Stimulated activated effector memory CD8-positive, alpha-beta T cell treated with anti-CD3 and anti-CD28 coated beads, Interleukin-12 subunit alpha, Interleukin-12 subunit beta, amount 100 ng/mL, for 72 hours (primary cell): ENCODE measurements at regions not wholly inside any gene's neighbourhood (a gene's known extent, or its start where the extent isn't known, plus 50 kb on each side); places are given as distances from the start of the nearest gene placed in this dataset.

Experiments
- ATAC-seq: fragments of 150-1000 bp; cut with Tn5 transposase; 2 replicates; pipeline ENCODE4 v1.10.0; 2021
- DNase-seq, 2 donors: peaks; one replicate each; pipeline ENCODE4 v3.0.0; 2021 to 2022; ENCODE audit warnings: low spot score in 2 of 2
- H3K27ac Mint-ChIP-seq: one replicate; pipeline ENCODE4 v1.8.0; 2022; ENCODE audit warnings: mild to moderate bottlenecking, mixed read lengths
- H3K36me3 Mint-ChIP-seq: one replicate; pipeline ENCODE4 v1.8.0; 2022; ENCODE audit warnings: mild to moderate bottlenecking, mixed read lengths
- H3K4me1 Mint-ChIP-seq: one replicate; pipeline ENCODE4 v1.8.0; 2022; ENCODE audit warnings: mixed read lengths
- H3K4me3 Mint-ChIP-seq: one replicate; pipeline ENCODE4 v1.8.0; 2022; ENCODE audit warnings: mild to moderate bottlenecking, mixed read lengths
- H3K9me3 Mint-ChIP-seq: one replicate; pipeline ENCODE4 v1.8.0; 2022; ENCODE audit warnings: mixed read lengths

DNA sequence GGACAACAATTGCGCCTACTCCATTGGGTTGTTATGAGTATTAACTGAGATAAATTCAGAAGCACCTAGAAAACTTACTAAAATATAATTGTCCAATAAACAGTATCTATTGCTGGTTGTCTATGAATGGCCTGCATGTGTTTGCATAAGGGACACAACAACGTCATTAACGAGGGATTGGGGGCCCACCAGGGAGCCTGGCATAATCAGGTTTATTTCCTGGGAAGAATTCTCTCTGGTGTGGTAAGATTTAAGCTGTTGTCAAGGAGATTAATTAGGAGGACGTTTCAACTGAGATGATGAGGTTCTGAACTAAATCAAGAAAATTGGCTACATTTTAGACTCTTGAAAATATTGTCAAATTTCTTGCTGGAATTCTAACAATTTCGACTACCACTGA lies 176.1 kb upstream of the CDIN1 start:
- H3K4me3 Mint-ChIP-seq = no peak overlapping the region

DNA sequence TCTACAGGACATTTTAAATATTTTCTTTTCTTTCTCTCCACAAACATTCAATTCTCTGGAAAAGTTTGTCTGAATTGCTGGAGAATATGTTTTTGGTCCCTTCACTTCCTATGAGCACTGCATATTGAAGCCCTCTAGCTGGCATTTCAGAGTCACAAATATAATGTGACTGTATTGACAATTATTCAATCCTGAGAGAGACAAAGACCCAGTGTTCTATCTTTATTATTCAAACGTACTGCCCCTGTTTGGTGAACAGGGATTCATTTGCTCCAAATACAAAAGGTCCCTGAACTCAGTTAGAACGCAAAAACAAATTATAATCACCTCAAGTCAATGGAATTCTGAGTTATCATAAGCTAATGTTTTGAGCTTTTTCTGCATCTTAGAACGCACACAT lies 173.1 kb upstream of the CDIN1 start:
- DNase-seq = no peak
- H3K27ac Mint-ChIP-seq = no peak overlapping the region
- H3K9me3 Mint-ChIP-seq = no peaks in the 10 kb centered on the region
- H3K4me1 Mint-ChIP-seq = no peaks in the 10 kb centered on the region
- ATAC-seq = no peak
- no peaks in the 10 kb centered on the region for H3K36me3 Mint-ChIP-seq
- H3K4me3 Mint-ChIP-seq = no peak overlapping the region

More for the DNA sequence above, 176.1 kb upstream of the CDIN1 start:
- H3K9me3 Mint-ChIP-seq = no peaks in the 10 kb centered on the region
- H3K36me3 Mint-ChIP-seq = no peaks in the 10 kb centered on the region
- no peak overlapping the region for H3K27ac Mint-ChIP-seq
- no peak for ATAC-seq
- H3K4me1 Mint-ChIP-seq = no peaks in the 10 kb centered on the region
- DNase-seq = no peak

DNA sequence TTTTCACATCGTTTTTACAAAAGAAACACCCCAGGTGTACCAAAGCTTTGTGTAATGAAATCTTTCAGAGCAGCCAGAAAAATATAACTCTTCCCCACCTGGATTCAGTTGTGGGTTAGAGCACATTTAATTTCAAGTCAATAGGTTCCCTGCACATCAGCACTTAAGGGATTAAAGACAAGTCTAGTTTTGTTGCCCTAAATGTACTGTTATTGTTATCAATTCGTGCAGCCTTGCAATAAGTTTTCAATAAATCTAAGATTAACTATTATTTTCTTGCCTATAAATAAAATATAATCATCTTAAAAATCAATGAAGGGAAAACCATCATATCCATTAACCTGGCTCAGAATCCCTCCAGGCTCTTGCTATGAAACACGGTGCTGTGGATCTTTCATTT lies 172.5 kb upstream of the CDIN1 start:
- Mint-ChIP-seq H3K36me3 (no peaks in the 10 kb centered on the region), H3K4me1 (no peaks in the 10 kb centered on the region), H3K4me3 (no peak overlapping the region), H3K27ac (no peak overlapping the region), H3K9me3 (no peaks in the 10 kb centered on the region)
- ATAC-seq (no peak), DNase-seq (no peak)

DNA sequence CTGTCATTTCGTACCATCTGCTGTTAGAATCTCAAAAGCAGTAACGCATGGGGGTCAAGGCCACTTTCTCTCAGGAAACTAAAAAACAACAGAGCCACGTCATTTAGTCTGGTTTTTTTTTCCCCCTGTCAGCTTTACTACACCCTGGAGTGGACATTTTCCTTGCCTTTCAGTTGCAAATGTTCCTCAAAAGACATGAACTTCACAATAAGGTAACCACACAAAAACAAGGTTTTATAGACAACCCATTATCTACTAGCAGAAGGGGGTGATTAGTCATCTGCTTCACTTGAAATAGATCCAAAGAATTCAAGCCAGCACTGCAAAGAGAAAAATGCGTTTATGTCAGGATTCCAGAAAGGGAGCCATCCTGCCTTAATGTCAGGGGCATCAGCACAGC lies 171.8 kb upstream of the CDIN1 start:
- Mint-ChIP-seq H3K9me3 (no peaks in the 10 kb centered on the region), H3K27ac (no peak overlapping the region), H3K4me3 (no peak overlapping the region), H3K4me1 (no peaks in the 10 kb centered on the region), H3K36me3 (no peaks in the 10 kb centered on the region)
- DNase-seq (no peak), ATAC-seq (no peak)

DNA sequence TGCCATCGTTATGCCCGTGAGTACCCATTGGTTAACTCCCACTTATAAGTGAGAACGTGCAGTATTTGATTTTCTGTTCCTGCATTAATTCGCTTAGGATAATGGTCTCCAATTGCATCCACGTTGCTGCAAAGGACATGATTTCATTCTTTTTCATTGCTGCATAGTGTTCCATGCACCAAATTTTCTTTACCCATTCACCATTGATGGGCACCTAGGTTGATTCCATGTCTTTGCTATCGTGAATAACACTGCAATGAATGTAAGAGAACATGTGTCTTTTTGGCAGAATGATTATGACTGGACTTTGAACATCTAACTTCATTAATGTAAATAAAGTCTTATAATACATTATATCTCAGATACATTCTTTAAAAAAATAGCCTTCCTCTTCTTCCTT lies 169.6 kb upstream of the CDIN1 start:
- DNase-seq (no peak), ATAC-seq (no peak)
- no peaks in the 10 kb centered on the region for H3K4me1 Mint-ChIP-seq
- no peaks in the 10 kb centered on the region for H3K9me3 Mint-ChIP-seq
- H3K36me3 Mint-ChIP-seq = no peaks in the 10 kb centered on the region
- no peak overlapping the region for H3K27ac Mint-ChIP-seq
- no peak overlapping the region for H3K4me3 Mint-ChIP-seq

DNA sequence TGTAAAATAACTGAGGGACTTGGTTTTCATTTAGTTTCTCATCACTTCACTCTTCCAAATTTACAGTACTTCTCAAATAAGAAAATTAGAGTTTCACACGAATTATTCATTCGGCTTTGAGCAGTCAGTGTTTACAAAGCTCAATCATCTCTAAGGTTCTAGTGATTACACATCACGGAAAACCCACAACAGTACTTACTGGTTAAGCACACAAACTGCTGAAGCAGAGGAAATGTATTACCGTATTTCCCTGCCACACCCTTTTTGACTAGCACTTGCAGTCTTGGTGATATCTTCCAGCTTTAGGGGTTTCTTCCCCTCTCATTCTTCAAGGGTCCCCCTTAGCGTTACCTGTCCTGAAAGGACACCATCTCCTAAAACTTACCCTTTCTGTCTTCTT lies 164.8 kb upstream of the CDIN1 start:
- no peak for ATAC-seq
- Mint-ChIP-seq H3K9me3 (peaks cover 2% of the 10 kb centered on the region), H3K4me1 (no peaks in the 10 kb centered on the region), H3K36me3 (no peaks in the 10 kb centered on the region), H3K27ac (no peak overlapping the region), H3K4me3 (no peak overlapping the region)
- DNase-seq = no peak

DNA sequence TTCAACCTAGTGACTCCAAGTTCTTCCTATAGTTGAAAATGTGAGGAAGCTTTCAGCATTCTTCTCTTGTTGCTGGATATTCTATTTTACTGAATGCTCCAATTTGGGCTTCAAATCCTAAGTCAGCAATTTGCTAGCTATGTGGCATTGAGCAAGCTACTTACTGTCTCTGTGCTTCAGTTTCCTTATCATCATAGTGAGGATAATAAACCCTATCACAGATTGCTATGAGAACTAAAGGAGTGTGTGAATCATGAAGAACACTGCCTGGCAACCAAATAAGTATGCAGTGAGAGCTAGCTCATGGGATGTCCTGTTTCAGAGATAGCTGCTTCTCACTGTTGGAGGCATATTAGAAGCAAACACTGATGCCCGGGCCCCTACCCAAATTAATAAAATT lies 163.8 kb upstream of the CDIN1 start:
- H3K36me3 Mint-ChIP-seq = no peaks in the 10 kb centered on the region
- H3K4me1 Mint-ChIP-seq = no peaks in the 10 kb centered on the region
- DNase-seq = no peak
- no peak overlapping the region for H3K4me3 Mint-ChIP-seq
- ATAC-seq = no peak
- peaks cover 2% of the 10 kb centered on the region for H3K9me3 Mint-ChIP-seq
- no peak overlapping the region for H3K27ac Mint-ChIP-seq

DNA sequence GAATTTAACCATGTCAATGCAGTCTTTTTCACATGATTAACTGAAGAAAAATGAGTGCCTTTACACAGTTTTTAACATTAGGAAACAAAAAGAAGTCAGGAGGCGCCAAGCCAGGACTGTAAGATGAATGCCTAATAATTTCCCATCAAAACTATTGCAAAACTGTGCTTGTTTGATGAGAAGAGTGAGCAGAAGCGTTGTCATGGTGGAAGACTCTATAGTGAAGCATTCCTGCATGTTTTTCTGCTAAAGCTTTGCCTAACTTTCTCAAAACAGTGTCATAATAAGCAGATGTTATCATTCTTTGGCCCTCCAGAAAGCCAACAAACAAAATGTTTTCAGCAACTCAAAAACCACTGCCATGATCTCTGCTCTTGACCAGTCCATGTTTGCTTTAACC lies 156.8 kb upstream of the CDIN1 start:
- Mint-ChIP-seq H3K9me3 (peaks cover 2% of the 10 kb centered on the region), H3K4me3 (no peak overlapping the region), H3K27ac (no peak overlapping the region), H3K36me3 (no peaks in the 10 kb centered on the region), H3K4me1 (no peaks in the 10 kb centered on the region)
- no peak for DNase-seq
- no peak for ATAC-seq

DNA sequence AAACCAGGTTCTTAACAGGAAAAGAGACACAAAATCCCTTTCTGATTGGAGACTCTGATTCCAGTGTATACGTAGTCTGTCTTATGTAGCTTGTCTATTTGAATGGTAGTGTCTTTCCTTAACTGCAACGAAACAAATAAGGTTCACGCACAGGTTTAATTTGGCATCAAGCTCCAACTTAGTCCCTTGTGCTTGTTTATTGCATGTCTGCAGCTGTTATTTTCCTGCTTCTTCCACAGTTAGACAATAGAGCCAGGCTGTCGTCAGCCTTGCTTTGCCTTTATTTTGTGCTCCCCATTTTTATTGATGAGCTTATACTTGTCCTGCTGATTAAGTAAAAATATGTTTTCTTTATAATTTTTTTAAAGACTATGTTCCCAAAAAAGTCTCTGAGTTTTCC lies 152.7 kb upstream of the CDIN1 start:
- DNase-seq = no peak
- Mint-ChIP-seq H3K27ac (no peak overlapping the region), H3K36me3 (no peaks in the 10 kb centered on the region), H3K4me1 (no peaks in the 10 kb centered on the region), H3K9me3 (no peaks in the 10 kb centered on the region), H3K4me3 (no peak overlapping the region)
- ATAC-seq = no peak

DNA sequence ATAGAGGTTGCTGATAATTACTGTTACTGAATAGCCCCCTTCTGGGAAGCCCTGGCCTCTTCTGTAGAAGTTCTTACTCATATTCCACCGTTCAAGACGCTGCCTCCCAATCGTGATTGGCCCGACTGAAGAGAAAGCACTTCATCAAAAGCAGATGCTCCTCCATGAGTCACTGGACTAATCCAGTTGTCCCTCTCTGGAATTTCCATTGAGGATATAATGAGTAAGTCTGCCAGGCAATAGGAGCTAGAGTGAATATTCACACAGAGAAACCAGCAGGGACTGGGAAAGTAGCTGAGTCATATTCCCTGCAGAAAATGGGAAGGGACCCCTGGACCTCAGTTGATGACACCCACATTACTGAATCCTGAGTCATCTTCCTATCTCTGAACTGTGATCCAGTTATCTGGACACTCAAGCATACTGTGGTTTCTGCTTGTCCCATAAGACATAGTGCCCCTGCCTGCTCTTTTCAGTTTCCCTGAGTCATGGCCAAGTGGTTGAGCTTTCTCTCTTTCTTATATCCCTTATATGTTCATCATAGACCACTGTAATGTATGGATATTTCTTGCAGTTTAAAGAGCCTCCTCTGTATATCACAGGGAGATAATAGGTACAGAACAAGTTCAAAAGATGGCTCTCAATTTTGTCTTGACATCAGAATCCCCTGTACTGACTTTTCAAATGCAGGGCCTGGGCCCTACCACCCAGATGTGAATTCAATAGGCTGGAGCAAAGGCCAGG lies 151.2 kb upstream of the CDIN1 start:
- DNase-seq (no peak), ATAC-seq (no peak)
- Mint-ChIP-seq H3K9me3 (no peaks in the 10 kb centered on the region), H3K36me3 (no peaks in the 10 kb centered on the region), H3K4me3 (no peak overlapping the region), H3K27ac (no peak overlapping the region), H3K4me1 (no peaks in the 10 kb centered on the region)

DNA sequence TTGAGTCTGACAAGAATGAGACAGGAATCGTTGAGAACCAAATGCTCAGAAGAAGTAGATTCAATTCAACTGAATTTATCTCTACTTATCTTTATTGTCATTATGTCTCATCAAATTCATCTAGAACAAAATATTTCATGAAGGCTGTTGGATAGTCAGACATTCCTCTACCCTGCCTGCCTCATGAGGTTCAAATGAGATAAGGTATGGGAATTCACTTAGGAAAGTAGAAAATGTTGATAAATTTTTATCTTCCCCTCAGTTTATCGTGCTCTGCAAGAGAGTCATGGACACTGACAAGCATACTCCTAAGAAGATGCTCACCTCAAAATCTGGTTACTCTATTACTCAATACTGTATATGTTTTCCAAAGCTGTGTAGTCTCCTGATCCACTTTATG lies 149.7 kb upstream of the CDIN1 start:
- Mint-ChIP-seq H3K4me1 (no peaks in the 10 kb centered on the region), H3K36me3 (no peaks in the 10 kb centered on the region), H3K4me3 (no peak overlapping the region), H3K27ac (no peak overlapping the region), H3K9me3 (no peaks in the 10 kb centered on the region)
- ATAC-seq (no peak), DNase-seq (no peak)

DNA sequence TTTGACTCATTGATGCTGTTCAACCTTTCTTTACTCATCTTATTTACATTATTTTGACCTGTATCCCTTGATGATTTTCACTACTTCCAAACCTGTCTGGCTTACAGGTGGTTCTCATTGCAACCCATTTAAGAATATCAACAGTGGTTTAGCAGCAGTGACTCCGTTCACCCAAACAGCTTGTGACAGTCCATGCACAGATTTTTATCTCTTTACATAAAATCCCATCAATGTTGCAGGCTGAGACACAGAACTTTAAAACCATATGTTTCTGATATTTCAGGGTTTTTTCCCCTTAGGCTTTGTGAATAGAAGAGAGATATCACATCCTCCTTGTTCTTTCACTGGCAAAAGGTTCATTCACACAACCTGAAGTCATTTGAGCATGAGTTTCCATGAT lies 149.1 kb upstream of the CDIN1 start:
- no peak for ATAC-seq
- no peak for DNase-seq
- Mint-ChIP-seq H3K27ac (no peak overlapping the region), H3K36me3 (no peaks in the 10 kb centered on the region), H3K4me1 (no peaks in the 10 kb centered on the region), H3K4me3 (no peak overlapping the region), H3K9me3 (no peaks in the 10 kb centered on the region)

DNA sequence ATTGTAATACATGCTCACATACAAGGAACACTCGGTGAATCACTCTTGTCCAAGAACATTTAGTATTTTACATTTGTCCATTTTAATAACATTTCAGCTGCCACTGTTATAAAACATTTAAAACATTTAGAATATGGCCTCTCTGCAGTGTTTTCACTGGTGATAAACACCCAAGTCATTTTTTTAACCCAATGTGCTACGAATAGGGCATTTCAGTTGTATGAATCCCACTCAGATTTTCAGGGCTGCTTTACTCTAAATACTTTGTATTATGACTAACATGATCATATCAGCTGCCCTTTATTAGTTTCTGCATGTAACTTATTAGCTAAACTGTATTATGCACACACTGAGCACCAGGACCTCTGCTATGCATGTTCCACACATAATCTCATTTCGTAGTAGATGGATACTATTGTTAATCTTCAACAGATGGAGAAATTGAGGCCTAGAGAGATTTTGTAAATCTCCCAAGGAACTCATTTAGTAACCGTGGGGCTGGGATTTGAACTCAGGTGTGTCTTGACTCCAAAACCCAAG lies 148.6 kb upstream of the CDIN1 start:
- Mint-ChIP-seq H3K36me3 (no peaks in the 10 kb centered on the region), H3K4me1 (no peaks in the 10 kb centered on the region), H3K9me3 (no peaks in the 10 kb centered on the region), H3K27ac (no peak overlapping the region), H3K4me3 (no peak overlapping the region)
- ATAC-seq = no peak
- no peak for DNase-seq

DNA sequence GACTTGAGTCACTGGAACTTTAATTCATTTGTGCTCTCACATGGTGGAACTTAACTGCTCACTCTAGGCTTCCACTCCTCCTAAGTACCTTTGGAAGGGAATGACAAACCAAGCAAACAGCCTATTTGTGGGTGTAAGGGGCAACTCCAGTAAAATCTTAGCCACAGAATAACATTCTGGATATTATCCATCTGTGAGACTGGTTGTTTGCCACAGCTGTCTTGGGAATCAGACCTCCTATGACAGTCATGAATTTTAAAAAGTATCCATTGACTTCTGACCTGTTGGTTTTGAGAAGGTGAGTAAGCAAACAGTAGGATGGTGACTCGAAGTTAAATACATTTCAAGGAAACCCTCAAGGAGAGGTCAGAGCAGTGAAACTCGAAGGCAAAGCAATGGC lies 147.3 kb upstream of the CDIN1 start:
- no peak overlapping the region for H3K27ac Mint-ChIP-seq
- H3K36me3 Mint-ChIP-seq = no peaks in the 10 kb centered on the region
- ATAC-seq (no peak), DNase-seq (no peak)
- no peaks in the 10 kb centered on the region for H3K4me1 Mint-ChIP-seq
- no peak overlapping the region for H3K4me3 Mint-ChIP-seq
- no peaks in the 10 kb centered on the region for H3K9me3 Mint-ChIP-seq

DNA sequence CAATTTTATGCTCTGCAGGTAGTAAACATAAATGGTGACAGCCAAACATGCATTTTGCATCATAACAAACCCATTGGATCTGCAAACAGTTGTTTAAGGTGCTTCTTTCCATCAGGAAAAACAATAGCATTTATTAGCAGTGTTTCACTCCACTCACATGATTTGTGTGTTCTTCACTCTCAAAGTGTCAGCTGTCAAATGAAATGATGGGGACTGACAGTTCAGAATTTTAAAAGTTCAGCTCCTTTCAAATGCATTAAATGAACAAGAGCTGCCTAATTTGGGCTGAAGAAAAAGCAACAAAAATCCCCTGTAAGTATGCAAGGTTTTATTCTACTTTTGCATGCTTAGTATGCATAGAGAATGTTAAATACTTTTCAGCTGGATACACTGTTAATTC lies 145.2 kb upstream of the CDIN1 start:
- Mint-ChIP-seq H3K27ac (no peak overlapping the region), H3K9me3 (no peaks in the 10 kb centered on the region), H3K4me3 (no peak overlapping the region), H3K4me1 (no peaks in the 10 kb centered on the region), H3K36me3 (no peaks in the 10 kb centered on the region)
- DNase-seq = no peak
- no peak for ATAC-seq

DNA sequence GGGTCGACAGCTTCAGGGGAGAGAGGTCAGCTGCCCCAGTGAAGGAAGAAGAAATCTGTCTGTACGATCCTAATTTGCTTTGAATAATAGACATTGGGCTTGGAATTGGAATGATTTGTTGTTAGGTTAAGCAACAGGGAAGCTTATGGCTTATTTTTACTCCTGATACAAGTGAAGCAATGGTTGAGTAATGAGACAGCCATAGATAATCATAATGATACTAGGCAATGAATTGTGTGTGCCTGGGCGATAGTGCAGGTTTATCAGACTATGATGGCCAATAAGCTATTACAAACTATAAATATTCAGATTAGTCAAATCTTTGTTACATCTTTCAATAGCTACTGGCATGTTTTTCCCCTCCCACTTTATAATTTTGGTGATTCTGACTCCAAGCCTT lies 140.9 kb upstream of the CDIN1 start:
- Mint-ChIP-seq H3K9me3 (no peaks in the 10 kb centered on the region), H3K27ac (no peak overlapping the region), H3K4me1 (no peaks in the 10 kb centered on the region), H3K4me3 (no peak overlapping the region), H3K36me3 (no peaks in the 10 kb centered on the region)
- DNase-seq (no peak), ATAC-seq (no peak)

DNA sequence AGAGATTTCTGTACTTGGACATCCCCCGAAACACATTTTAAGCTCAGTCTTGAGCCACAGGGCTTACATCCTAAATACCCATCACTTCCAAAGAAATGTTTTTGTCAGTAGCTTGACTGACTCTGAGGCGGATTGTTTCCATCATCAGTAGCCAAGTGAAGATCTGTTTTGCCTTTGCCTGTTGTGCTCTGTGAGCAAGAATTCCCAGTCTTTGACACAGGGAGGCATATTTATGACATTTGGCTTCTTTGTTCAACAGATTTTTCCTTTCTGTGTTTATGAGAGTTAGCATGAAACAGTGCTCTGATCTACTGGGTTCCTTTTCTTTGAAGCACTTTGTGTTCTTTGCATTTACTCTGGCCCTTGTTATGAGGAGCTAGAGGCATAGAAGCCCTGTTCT lies 132.1 kb upstream of the CDIN1 start:
- no peaks in the 10 kb centered on the region for H3K4me1 Mint-ChIP-seq
- no peak for ATAC-seq

More for the DNA sequence above, 132.1 kb upstream of the CDIN1 start:
- no peak overlapping the region for H3K4me3 Mint-ChIP-seq
- DNase-seq = no peak
- no peaks in the 10 kb centered on the region for H3K36me3 Mint-ChIP-seq
- H3K9me3 Mint-ChIP-seq = peaks cover 4% of the 10 kb centered on the region
- no peak overlapping the region for H3K27ac Mint-ChIP-seq
